ENCODE measurements at regions not wholly inside any gene's neighbourhood (a gene's known extent, or its start where the extent isn't known, plus 50 kb on each side); places are given as distances from the start of the nearest gene placed in this dataset.

DNA sequence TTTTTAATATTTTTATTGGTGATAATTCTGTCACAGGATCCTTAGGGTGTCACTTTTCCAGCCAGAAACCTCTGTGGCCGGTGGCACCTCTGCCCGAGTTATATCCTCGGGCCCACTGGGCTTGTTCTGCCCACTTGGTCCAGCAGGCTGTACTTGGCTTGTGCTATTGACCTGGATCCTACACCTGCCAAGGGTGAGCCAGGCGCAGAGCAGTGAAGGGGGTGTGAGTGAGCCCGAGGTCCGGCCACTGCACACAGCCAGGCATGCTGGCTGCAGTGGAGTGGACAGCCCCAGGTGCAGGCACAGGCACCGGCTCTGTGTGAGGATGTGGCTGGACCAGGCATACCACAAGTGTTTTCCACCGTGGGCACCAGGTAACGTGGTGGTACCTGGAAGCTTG lies 54.7 kb upstream of the NUDT6 start:
- TF ChIP-seq, protein P1, sequence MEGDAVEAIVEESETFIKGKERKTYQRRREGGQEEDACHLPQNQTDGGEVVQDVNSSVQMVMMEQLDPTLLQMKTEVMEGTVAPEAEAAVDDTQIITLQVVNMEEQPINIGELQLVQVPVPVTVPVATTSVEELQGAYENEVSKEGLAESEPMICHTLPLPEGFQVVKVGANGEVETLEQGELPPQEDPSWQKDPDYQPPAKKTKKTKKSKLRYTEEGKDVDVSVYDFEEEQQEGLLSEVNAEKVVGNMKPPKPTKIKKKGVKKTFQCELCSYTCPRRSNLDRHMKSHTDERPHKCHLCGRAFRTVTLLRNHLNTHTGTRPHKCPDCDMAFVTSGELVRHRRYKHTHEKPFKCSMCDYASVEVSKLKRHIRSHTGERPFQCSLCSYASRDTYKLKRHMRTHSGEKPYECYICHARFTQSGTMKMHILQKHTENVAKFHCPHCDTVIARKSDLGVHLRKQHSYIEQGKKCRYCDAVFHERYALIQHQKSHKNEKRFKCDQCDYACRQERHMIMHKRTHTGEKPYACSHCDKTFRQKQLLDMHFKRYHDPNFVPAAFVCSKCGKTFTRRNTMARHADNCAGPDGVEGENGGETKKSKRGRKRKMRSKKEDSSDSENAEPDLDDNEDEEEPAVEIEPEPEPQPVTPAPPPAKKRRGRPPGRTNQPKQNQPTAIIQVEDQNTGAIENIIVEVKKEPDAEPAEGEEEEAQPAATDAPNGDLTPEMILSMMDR (IDR thresholded peaks at IDR 0.05) = no peak
- TF ChIP-seq POLR2AphosphoS5 (IDR thresholded peaks at IDR 0.05) (no peak), EP300 (IDR thresholded peaks at IDR 0.05) (no peak), POLR2A (IDR thresholded peaks at IDR 0.05; ENCODE audit: low read depth) (no peak)

Measured in esophagus muscularis mucosa (tissue), 4 donors.